DMS153 (cell line): ENCODE measurements at regions not wholly inside any gene's neighbourhood (a gene's known extent, or its start where the extent isn't known, plus 50 kb on each side); places are given as distances from the start of the nearest gene placed in this dataset.
A peak's percentile ranks its signal among the peaks of the same experiment; 100 is the strongest.

Source experiments
- DNase-seq: peaks from one replicate; lab custom pipeline; 2025; lab: John Stamatoyannopoulos, UW

GRCh38 chr2:224325941-224326340 lies 76.0 kb downstream of the FAM124B start:
- DNase-seq = no peak

GRCh38 chr2:224324604-224325003 lies 77.3 kb downstream of the FAM124B start:
- DNase-seq = no peak

DNA sequence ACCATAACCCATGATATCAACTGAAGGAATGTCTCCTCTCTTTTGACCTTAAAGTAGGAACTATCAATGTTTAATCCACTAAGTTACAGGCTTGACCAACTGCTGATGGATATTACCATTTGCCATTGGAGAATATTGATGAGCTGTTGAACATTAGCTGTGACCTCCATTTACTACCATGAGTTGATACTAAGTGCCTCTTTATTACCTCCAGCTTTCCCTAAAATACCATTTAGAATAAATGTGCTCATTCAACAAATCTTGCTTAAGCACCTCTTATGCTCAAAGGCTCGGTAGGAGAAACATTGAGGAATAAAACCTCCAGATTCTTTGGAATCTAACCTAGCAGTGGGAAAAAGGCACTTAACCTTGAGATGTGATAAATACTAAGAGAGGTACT lies 81.2 kb downstream of the FAM124B start:
- DNase-seq = no peak

GRCh38 chr2:224319750-224320149 lies 82.2 kb downstream of the FAM124B start:
- no peak for DNase-seq

- no peak for DNase-seq
These were observed 89.2 kb downstream of the FAM124B start for GRCh38 chr2:224312741-224313140.

DNA sequence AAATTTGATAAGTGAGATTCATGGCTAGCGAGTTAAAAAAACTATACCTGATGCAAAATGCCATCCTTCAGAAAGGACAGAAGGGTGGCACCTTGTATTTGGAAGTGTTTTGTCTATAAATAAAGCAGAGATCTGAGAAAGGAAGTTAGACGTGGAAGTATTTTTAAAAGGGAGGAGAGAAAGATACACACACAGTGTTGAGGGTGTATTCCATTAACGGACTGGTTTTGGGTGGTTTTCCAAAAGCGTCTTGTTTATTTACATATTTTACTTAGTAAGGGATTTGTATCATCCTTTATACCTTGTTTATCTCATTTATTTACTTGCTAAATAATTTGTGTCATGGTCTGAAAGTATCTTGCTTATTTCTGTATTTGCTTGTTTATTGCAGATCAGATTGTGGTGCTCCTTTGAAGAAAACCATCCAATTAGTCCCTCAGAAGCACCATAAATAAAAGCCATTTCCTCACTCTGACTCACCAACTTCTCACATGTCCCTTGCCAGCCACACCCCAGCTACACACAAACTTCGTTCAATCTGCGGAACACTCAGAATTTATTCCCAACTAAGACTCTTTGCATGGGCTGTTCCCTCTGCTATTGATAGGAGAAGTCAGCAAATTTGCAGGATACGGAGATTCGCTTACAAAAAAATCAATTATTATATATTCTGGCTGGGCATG lies 90.8 kb downstream of the FAM124B start:
- no peak for DNase-seq

DNA sequence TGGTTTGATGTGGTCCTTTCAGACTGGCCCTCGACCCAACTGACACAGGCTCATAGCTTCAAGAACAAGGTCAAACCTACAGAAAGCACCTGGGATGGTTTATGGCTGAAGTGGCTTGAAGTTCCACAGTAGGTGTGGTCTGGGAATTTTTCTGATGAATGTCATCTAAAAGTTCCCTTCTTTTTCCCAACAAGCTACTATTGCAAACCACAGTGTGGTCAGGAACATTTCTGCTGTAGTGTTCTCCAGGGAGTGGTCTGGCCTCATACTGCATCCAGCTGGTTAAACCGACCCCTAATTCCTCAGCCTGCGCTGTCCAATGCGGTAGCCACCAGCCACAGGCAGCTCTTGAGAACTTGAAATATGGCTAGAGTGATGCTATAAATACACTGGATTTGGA lies 92.7 kb downstream of the FAM124B start:
- DNase-seq = no peak

DNA sequence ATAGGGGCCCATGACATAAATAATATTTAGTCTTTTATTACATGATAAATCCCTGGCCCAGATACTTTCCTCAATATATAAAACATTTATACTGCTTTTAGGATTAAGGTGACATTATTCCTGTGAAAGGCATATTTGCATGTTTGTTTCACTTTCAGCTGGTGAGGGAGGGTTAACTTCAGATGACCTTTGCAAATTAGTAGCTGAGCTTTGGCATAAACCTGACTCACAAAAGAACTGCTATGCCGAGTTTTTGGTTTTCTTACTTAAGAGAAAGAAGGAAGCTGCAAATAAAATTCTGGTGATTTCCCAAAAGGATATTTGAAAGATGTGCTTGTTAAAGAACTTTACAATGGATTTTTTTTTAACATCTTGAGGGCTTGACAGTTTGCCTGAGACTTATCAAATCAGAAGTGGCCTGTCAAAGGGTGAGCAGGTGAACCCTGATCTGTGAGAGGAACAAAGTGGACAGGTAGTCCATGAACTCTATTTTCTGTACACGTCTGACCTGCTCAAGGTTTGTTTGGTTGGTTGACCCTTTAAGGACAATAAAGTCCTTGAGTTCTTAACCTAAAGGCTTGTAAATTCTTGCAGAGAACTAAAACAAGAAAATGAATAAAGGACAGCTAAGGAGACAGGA lies 93.5 kb downstream of the FAM124B start:
- DNase-seq = no peak

DNA sequence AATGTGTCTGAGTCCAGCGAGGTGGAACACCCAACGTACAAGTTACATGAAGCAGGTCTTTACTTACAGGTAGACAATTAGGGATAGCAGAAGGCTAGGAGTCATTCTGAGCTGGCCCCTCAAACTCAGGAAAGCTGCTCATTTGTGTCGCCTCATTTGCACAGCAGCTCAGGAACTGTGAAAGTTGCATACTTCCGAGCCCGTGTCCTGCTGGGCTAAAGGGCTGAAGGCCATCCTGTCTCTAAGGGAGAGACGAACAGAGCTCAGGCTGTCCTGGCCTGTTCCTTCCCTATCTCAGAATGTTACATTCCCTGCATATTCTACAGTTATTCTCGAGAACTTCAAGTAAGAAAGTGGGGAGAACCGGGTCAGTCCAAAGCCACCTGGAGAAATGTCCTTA lies 99.0 kb downstream of the FAM124B start:
- no peak for DNase-seq

- no peak for DNase-seq
These were observed 107.9 kb downstream of the FAM124B start for GRCh38 chr2:224293976-224294375.

DNA sequence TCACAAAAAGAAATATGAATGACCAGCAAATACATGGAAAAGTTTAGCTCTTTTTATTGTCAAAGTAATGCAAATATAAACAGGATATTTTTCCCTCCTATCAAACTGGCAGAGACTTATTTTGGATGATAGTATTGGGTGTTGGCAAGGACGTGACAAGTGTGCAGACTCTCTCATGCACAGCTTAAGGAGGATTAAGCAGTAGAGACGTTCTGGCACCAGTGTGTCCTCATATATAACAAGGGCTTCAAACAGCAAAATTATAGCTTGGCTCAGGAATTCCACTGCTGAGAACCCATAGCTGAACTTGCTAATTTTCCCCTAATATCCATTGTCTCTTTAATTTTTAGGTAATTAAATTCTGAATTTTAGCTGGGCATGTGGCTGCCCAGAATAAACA lies 114.4 kb downstream of the FAM124B start:
- DNase-seq = no peak

GRCh38 chr2:224286923-224287322 lies 115.0 kb downstream of the FAM124B start:
- no peak for DNase-seq

DNA sequence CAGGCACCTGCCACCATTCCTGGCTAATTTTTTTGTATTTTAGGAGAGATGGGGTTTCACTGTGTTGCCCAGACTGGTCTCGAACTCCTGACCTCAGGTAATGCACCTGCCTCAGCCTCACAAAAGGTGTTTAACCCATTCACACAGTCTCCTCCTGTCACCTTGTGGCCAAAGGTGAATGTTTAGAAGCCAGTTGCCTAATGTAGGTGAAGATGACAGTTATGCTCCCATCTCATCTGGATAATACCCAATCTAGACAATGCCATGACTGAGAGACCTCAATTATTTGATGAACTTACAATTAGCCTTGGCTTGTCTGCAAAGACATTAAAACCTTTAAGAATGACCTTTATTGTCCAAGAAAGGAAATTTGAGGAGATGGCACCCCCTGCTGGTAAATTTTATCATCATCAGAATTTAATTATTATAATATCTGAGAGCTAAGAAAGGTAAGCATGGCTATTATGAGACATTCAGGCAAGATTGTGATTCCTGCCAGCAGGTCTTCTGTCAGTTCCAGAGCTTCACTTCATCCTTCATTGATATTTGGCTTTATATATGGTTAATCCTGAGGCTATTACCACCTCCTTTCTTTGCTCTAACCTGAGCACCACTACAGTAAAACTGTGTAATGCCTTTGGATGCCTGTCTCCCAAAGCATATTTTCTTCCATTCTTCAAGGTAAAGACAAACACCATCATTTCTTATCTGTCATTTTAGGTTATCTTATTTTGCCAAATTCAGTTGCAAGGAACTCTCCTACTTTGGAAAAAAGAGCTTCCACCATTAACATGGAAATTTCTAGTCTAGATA lies 117.6 kb downstream of the FAM124B start:
- peak; percentile 41 for DNase-seq

DNA sequence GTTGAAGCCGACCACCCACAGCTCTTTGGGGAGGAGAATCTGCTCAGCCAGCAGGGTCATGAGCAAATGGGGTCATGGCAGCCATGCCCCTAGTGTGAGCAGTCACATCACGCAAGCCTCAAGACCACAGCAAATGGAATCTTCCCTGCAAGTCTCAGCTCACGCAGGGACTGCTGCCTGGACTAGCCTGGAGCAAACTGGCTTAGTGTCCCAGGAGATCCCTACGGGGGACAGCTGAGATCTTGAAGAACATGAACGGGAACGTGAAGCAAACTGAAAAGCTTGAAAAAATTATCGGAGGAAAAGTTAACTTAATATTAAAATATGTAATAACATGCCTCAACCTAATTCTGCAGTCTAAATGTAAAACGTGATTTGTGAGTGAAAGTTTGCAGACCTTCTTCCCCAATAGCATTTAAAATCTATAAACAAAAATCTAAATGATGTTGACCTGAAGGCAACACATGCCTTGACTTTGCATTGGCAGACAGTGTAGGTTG lies 118.4 kb downstream of the FAM124B start:
- no peak for DNase-seq

DNA sequence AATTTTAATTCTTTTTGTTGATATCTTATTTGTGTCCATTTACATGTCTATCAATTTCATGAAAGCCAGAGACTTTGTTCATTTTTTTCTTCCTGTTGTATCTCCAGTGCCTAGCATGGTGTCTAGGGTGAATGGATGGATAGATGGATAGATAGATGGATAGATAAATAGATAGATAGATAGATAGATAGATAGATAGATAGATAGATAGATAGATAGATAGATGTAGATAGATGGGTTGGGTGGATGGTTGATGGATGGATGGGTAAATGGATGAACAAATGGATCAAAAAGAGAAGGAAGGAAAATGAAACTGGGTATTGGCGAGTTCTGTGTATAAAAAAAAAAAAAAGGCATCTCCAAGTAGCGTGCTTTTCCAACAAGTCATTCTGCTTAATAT lies 120.5 kb downstream of the FAM124B start:
- no peak for DNase-seq

GRCh38 chr2:224278531-224278930 lies 123.4 kb downstream of the FAM124B start:
- DNase-seq = no peak

DNA sequence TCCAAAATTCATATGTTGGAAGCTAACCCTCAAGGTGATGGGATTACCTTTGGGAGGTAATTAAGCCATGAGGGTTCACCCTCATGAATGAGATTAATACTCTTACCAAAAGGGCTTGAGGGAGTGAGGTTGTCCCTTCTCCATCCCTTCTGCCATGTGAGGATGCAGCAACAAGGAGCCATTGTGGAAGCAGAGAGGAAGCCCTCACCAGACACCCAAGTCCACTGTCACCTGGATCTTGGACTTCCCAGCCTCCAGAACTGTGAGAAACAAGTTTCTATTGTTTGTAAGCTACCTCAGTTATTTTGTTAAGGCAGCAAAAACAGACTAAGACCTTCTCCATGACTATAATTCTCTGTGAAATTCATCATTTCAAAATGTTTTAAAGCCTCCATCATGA lies 125.7 kb downstream of the FAM124B start:
- DNase-seq = no peak

DNA sequence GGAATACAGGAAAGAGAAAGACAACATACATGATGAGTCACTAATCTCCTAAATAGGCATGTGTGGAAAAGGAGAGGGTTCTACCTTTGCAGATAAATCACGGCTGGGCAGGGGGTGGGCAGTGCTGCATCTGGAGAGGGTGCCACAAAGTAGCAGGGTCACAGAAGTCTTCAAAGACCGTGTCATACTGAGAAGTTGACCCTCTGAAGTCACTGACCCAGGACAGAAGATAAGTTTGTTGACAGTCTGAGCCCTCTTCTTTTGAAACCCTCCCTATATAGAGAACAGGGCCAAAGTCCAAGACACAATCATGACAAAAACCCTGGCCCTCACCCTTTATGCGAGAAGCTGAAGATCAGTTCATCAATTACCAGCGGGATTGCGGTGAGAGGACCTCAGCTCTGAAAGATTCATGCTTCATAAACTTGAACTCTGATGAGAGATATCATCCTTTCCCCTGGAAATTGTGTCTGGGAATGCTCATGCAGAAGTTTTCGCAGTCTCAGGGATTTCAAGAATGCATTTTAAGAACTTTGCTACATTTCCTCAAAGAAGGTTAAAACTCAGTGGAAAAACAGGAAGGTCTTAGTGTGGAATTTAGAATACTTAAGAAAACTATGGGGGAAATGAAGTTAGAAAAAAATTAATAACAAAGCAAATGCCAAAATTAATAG lies 129.5 kb downstream of the FAM124B start:
- DNase-seq = no peak

DNA sequence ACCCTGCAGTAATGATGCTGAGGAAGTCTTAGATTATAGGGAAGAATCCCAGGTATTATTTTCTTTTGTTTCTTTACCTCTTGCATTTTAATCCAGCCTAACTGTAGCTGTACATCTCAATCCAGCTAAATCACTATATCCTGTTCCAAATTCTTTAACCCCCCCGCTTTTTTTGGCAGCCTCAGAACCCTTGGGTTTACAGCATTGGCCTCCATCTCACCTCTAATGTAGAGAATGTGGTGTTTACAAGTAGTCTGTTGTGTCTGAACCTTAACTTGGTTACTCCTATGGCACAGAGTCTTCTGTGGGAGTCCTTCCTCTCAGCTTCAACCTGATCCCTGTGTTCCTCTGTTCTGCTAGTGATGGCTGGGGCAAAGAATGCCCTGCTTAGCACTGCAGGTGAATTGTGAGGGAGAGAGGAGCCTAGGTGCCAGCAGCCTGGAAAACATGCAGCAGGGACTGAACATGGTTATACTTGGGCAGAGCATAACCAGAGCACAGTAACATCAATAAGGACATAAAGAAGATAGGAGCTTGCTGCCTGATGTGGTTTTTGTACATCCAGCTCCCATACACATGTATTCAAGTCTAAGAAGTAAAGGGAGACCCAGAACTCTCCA lies 130.2 kb downstream of the FAM124B start:
- no peak for DNase-seq

- DNase-seq = peak; percentile 60
These were observed 133.5 kb downstream of the FAM124B start for GRCh38 chr2:224268441-224268840.

DNA sequence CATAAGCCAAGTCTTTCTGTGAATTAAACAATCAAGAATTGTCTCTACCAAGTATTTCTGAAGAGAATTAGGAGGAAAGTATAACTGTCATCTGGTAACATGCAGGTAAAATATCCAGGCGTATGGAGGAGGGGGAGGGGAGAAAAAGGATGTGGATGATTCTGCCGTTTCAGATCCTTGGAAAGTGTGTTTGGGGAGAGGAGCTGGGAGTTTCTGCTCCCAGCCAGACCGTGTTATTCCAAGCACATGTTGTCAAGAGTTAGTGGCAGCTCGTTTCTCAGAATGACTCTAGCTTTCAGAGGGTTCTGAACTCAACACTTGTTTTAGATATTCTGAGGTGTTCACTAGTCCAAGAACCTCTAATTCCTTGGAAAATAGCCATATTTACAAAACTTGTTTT lies 137.6 kb downstream of the FAM124B start:
- DNase-seq = no peak

DNA sequence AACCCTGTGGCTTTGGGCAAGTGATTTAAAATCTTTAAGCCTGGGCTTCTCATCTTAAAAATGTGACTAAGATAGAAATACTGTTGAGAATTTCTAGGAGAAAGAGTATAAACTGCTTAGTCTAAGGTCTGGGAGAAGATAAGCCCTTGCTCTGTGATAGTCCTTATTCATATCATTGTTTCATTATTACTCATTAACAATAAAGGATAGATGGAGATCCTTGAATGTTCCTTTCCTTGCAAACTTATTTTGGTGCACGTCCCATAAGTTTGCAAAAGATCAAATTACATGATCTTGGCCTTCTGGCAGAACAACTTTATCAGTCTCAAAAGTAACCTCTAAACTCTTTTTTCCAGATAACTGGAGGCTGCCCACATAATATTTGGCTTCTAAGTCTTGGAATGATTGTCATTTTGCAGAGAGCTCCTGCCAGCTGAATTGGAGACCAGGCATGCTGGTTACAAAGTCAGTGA lies 138.3 kb downstream of the FAM124B start:
- DNase-seq = no peak
